HG03196 (cell line): ENCODE measurements at regions not wholly inside any gene's neighbourhood (a gene's known extent, or its start where the extent isn't known, plus 50 kb on each side); places are given as distances from the start of the nearest gene placed in this dataset.

ENCODE experiments used
- ATAC-seq: cut with Tn5 transposase; IDR thresholded peaks from one replicate; pipeline ENCODE4 v1.9.1; 2021; ENCODE audit not compliant: unreplicated experiment

DNA sequence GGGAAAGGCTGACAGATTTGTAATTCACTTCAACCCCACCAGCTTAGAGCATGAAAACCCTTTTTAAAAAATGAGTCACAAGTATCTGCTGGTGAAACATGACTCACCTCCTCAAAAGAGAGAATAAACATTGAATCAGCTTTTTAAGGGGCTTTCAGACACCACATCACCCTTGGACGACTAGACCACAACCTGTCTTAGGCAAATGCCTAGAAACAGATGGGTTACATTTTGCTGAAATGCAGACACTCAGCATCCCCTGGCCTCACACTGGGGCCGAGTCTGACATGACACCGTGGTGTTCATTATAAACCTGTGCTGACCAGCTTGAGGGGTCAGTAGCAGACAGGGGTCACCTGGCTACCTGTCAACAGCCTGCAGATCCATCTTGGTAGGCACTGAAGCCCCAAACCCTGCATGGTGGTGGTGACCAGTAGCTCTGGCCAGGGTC lies 175.3 kb upstream of the CST7 start:
- peak; percentile 69 for ATAC-seq

DNA sequence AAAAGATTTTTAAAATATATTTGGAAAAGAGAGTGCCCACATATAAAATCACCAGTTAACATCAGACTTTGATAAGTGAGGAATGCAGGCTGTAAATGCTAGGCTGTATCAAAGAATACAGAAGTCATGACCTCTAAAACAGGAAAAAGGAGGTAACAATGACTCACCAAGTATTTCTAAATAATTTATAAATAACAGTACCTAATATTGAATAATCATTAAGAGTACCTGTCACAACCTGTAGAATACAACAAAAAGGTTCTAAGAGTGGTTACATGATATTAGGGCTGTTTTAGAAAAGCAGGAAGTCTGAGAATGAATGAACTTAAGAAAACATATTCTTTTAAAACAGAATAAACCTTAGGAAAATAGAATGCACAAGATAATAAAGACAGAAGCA lies 173.1 kb upstream of the CST7 start:
- no peak for ATAC-seq

DNA sequence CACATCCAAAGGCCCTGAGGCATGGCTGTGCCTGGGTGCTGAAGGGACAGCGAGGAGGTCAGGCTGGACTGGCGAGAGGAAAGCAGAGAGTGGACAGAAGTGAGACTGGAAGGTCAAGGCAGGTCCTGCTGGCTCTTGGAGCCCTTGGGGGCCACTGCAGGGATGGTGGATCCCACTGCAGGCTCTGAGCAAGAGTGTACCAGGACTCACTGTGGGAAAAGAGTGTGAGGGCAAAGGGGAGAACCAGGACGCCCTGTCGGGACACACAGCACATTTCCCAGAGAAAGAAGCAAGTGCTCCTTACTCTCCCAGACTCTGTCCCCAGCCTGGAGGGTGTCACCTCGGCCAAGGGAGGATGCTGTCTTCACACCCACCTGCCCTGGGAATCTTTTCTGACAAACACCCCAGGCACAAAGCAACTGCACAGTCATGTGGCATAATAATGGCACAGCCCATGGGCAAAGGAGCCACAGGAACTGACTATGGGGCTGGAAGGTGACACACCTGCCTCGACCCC lies 172.3 kb upstream of the CST7 start:
- ATAC-seq = no peak

DNA sequence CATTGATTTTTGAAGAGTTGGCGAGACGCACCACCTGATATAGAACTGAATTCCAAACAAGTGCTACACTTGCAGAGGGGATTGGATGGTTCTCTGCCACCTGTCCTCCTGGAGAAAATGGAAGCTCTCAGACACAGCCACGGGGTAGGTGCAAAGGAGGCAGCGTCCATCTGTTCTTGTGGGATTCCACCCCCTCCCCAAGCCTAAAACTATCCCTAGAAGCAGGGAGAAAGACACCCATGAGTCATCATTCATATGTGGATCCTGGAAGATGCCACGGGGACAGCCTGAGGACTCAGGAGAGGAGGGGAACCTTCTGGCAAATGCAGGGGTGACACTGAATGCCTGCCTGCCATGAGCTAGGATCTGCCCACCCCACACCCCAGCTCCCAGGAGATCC lies 171.3 kb upstream of the CST7 start:
- no peak for ATAC-seq

DNA sequence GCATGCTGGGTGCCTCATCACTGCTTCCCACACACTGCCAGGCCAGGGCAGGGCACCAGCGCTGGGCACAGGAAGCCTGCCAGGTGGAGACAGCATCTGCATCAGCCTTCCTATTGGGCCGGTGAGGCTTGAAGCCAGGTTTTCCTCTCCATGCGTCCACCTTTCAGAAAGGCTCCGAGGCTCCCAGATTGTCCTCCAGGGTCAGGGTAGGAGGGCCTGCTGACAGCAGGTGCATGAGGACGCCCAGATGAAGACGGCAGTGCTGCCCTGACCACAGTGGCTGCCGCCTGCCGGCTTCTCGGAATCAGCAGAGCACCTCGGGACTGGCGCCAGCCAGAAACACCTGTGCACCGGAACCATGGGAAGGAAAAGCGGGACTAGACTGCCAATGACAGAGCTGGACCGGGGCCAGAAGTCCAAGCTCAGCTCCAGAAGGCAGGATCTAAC lies 170.5 kb upstream of the CST7 start:
- no peak for ATAC-seq

DNA sequence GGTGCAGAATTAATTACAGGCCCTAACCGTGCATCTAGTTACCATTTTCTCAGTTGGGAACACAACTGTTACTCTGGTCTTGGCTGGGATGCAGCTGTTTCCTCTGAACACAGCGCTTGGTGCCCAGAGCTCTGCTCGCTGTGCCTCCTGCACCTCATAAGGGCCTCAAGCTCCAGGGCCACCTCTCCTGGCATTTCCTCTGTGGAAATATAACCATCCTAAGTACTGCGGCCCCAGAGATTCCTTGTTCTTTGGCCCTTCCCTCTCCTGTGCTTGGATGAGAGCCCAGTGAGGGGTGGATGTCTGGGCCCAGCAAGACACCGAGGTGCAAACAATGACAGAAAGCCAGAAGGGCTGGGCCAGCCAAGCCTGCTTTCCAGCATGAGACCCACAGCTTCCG lies 169.9 kb upstream of the CST7 start:
- ATAC-seq = no peak

DNA sequence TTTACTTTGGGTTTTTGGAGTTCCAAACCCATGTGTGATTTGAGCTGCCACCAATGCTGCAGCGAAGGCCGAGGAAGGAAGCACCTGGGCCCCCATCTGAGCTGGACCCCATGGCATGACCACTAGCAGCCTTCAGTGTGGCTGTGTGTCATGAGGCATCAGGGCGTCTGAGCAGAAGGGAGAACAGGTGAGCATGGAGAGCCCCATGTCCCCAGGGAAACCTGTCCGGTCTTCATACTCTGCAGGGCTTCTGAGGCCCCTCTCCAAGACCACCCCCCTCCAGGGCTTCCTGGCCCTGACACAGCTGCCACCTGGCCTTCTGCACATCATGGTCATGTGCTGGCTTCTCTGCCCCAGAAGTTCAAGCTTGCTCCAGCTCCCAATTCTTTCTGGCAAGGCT lies 169.1 kb upstream of the CST7 start:
- no peak for ATAC-seq

DNA sequence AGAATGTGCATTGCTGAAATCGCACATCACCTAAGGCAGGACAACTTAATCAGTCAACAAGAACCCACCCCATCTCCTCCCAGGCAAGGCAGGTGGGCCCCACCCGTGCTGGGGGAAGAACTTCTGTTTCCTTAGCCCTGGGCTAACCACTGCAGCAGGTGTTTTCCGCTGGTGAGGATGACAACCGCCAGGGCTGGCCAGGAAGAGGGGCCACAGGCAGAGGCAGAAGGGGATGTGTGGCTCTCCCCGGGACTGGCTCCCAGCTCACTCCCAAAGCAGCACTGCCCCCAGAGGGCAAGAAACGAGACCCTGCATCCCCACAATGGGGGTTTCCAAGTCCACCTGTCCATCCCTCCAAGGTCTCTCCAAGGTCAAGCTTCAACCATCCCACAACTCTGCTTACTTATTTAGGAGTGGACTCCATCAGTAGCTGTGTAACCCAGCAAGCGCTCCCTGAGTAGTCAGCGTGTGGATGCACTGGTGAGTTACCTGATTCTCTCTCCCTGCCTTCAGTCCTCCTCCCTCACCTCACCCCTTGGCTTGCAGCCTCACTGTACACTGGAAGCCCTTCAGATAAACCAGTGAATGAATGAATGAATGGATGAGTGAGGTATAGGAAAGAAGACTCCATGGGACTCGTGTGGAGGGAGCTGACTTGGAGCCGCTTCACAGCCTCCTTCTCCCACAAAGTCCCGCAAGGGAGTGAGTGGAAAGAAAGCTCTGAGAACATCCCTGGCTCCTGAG lies 168.2 kb upstream of the CST7 start:
- no peak for ATAC-seq

DNA sequence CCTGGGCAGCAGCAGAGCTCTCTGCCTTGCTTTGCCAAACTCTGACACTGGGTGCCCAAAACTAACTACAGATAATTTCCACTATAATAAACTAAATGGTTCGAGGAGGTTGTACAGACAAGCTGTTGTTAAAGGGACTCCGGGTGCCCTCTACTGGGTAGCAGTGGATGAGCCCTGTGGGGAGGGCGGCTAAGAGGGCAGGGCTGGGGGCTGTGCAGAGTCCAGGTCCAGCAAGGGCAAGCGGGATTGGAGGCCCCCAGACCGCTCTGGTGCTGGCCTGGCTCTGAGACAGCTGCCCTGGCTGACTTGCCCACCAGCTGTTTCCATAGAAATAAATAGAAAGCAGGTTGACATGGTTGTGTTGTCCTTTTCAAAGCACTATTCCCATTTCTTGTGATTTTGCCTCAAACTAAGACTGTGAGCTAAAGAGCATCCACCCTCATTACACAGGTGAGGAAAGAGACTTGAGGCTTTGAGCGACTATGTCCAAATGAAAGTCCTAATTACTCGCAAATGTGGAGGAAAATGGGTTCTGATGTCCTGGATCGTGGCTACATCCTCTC lies 167.6 kb upstream of the CST7 start:
- no peak for ATAC-seq

DNA sequence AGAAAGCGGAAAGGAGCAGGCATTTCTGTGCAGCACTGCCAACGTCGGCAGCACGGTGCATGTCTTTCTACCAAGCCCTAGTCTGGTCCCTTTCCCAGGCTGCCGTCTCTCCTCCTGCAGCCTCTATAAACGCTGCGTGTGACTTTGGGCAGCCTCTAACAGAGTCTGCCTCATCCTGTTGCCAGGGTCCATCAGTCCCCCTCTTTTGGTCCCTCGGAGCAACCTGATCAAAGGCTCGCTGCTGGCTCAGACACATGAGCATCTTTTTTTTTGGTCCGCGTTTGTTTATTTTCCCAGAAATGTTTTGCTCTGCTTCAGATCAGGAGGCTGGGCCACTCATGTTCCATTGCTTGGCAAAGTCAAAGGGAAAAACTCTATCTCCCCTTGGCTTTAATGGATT lies 166.8 kb upstream of the CST7 start:
- ATAC-seq = no peak

DNA sequence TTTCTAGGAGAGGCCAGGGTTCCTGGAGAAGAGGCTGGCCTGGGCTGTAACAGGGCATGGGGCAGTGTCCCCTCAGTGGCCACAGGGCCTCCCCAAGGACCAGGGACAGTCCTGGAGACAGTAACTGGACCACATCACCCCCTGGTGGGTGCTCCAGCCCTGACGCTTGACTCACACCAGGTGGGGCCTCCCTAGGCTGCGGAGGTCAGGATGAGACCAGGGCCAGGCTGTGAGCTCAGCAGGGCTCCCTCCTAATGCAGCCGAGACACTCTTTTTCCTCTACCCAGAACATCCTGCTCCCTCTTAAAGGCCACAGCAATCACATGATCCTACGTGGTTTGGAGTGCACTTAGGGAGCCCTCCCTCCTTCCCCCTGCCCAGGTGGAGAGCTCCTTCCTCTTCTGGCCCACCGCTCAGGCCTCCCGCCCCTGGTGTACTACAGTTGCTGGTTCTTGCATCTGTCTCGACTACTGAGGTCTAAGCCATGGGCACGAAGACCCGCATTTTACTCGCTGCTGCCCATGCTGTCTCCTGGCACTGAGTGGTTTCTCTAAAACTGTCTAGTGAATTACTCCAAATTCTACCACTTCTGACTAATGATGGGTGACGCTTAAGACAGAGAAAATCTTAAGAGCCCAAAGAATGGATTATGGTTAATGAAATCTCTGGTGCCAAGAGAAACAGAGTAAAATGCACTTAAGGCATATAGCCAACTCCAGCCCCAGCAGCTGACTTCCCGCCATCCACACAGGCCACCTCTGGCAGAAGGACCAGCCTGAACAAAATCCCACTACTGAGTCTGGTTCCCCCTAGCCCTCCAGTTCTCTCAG lies 166.1 kb upstream of the CST7 start:
- ATAC-seq = no peak

DNA sequence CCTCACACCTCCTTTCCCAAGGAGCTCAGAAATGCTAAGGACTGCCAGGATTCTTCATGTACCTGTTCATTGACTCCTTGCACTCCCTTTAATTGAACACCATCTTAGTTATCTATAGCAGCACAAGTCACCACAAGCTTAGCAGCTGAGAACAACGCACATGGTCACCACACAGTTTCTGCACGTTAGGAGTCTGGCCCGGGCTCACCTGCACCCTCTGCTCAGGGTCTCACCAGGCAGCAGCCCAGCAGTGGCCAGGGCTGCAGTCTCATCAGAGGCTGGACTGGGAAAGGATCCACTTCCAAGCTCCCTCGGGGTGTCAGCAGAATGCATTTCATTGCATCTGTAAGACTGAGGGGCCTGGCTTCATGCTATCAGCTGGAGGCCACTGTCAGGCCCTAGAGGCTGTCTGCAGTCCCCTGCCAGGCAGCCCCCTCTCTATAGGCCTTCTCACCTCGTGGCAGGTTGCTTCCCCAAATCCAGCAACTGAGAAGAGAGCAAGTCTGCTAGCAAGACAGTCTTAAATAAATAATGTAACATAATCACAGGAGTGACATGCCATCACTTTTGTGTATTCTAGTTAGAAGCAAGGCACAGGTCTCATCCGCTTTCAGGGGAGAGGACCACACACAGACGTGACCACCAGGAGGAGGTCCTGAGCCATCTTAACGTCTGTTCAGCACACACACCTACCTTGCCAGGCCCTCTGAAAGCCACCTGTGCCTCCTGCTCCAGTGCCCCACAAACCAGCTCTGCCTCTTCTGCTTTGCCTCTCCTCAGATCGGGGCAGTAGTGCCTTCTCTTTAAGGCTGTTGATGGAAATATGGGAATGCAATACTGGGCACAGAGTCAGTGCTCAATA lies 165.2 kb upstream of the CST7 start:
- ATAC-seq = no peak

DNA sequence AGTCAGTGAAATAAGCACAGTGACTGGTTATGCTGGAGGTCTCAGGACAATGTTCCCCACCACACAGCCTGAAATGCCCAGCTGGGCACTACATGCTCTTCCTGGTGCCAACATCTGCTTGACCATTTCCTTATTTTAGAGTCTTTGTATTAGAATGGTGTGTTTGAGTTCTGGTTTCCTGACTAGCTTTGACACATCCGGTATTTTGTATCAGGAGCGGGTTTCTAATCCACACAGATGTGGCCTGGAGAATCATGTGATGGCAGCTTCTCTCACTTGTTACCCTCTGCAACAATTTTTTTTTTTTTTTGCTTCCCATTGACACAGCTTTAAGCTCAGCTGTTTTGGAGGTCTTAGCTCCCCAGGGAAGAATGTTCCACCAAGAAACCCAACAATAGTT lies 164.5 kb upstream of the CST7 start:
- ATAC-seq = no peak

DNA sequence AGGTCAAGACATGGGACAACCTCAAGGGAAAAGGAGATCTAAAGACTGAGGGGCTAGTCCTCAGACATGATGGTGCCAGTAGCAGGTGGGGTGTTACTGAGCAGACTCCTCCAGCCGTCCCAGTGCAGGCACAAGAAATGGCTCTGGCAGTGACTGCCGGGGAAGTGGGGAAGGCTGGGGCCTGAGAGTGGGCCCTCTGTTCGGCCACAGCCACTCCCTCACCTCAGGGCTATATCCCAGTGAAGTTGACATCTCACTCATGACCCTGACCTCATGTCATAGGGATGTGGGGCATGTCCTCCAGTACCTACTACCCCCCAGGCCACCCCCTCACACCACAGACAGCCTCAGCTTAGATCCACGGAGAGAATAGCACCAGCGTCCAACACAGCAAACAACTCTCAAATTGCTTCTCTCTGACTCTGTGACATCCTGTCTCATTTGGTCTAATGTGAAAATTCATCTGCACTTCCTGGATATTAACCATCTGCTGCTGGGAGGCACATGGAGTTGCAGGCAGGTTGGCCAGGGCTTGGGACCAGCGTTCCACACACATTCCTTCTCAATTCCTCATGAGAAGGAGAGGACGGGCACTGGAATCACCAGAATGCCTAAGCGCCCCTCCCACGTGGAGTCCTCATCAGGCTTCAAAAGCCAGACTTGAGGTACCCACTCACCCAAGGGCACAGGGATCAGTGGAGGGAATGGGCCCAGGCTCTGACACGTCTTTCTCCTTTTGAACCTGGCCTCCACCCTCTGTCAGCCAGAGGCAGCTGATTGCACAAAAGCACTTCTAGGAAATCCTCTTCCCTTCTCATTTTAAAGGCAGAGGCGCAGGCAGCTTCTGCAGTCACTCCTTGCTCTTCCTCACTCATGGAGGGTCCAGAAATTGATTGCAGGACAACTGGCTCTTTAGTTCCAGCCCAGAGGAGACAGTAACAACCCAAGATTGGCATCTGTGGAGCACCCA lies 163.6 kb upstream of the CST7 start:
- no peak for ATAC-seq

DNA sequence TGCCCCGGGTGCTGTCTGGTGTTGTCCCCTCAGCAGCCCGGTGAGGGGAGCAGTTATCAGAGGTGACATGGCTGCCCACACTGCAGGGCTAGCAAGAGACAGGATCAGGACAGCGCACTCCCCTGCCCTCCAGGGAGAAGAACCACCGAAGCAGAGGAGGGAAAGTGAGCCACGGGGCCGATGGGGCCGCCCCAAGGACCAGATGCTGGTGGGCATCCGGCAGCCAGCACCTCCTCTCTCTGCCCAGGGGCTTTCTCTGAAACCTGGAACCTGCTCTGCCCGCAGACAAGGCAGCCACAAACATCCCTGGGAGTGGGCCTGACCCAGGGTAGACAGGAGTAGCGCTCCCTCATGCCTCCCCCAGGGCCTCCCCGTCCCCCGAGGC lies 163.0 kb upstream of the CST7 start:
- ATAC-seq = no peak

DNA sequence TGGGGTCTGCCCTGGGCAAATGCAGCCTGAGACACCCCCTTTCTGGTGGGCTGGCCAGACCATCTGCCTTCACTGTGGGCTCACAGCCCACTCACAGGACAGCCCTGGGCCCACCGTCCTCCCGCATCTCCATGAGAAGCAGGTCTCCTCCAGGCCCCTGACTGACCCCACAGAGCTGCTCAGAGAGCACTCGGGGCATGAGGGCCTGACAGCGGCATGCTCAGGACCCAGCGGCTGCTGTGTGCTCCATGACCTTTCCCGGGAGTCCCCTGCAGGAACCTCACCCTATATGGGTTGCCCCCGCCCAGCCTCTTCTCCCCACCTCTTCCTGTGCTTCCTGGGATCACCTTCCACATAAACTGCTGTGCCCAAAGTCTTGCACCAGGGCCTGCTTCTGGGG lies 162.4 kb upstream of the CST7 start:
- no peak for ATAC-seq

DNA sequence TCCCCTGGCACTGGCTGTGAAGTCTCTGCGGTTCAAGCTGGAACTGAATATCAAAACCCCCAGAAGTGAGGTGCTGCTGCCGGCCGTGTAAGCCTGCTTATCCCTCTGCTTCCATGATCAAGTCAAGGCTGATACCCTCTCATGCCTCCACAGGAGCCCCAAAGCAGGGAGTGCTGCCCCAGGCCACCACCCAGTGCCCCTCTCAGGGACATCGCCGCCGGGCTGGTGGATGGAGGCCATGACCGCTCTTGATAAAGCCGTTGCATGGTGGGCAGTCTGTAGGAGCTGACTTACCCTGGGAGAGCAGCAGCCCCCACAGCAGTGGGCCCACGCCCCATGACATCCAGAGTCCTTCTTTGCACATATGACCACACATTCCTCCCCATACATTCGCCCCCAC lies 162.0 kb upstream of the CST7 start:
- no peak for ATAC-seq

DNA sequence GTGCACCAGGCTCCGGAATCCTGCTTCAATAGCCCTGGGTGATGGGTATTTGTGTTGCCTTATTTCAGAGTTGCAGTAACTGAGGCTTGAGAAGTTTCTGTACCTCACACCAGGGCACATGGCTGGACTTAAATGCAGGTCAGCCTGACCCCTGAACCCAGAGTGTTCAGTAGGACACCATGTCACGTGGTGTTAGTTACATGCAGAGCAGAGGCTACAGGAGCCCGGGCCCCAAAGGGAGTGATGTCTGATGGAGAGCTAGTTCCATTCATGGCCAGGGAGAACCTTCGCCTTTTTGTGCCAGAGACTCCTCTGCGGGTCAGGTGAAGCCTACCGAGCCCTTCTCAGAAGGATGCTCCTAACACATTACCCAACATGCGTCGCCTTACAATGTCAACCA lies 161.4 kb upstream of the CST7 start:
- ATAC-seq = no peak

DNA sequence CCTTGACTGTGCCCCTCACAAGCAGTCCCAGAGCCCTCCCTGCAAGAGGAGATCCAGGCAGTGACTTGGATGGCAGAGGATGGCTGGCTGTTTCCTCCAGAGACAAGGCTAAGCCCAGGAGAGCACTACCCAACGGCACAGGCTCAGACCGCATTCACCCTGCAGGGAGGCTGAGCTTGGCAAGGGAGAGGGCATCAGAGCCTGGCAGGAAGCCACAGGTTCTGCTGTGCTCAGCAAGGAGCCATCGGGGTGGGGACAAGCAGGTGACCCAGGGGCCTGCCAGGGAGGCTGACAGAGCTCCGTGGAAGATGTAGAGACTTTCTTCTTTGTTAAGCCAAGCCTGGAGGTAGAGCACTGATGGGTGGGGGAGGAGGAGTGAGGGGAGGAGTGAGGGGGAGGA lies 159.2 kb upstream of the CST7 start:
- no peak for ATAC-seq

DNA sequence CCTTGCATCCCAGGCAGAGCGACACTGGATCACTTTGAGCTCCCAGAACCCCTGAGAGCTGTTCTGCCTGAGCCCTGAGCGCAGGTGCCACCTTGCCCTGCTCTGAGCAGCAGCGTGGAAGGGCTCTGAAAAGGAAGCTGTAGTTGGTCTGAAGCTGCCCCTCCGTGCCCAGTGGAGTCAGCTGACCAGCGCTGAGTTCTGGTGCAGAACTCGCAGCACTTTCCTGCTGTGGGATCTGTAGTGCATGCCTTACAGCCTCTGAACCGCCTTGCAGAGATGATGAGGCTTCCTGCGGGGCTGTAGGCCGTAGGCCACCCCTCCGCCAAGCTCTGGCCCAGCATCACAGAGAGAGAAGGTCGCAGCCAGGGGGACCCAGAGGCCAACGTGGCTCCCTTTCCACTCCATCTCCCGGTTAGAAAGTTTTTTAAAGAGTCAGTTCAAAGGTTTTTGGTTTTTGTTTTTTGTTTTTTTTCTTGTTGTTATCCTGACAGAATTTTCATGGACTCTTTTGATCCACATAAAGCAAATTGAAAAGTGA lies 158.3 kb upstream of the CST7 start:
- ATAC-seq = no peak
